ENCODE measurements at regions not wholly inside any gene's neighbourhood (a gene's known extent, or its start where the extent isn't known, plus 50 kb on each side); places are given as distances from the start of the nearest gene placed in this dataset.

DNA sequence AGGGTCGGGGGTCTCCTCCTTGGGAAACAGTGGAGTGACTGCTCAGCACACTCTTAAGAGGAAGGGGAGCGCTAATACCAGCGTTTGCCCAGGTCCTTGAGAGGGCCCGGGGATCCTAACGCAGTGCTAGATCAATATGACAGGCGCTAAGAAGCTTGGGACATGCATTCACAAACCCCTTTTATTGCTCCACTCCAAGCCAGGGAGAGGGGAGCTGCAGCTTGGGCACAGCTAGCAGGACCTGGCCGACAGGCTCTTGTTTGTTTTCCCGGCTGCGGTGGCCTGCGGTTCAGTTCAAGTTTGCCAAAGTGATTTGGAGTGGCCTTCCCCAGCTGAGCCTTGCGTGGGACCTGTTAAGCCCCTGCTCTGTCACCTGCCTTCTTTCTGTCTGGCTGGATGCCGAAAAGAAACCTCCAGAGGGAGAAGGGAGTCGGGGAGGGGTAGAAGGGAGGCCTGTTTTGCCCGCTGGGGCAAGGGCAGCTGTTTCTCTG is 152.1 kb downstream of the GLI2 start:
- no peak for TF ChIP-seq CTCF (IDR thresholded peaks at IDR 0.05)
- TF ChIP-seq POLR2A (IDR thresholded peaks at IDR 0.05) = no peak
